ENCODE measurements at regions not wholly inside any gene's neighbourhood (a gene's known extent, or its start where the extent isn't known, plus 50 kb on each side); places are given as distances from the start of the nearest gene placed in this dataset.

- DNase-seq (ENCODE audit: low read depth) = no peak
- H3K4me3 ChIP-seq (ENCODE audit: low read depth, low read length) = no peak overlapping the region
Measured at GRCh38 chr1:209516771-209517680, 66.5 kb upstream of the CAMK1G start.

- no peak overlapping the region for H3K4me3 ChIP-seq (ENCODE audit: low read depth, low read length)
Measured at GRCh38 chr1:209517681-209518050, 65.8 kb upstream of the CAMK1G start.

DNA sequence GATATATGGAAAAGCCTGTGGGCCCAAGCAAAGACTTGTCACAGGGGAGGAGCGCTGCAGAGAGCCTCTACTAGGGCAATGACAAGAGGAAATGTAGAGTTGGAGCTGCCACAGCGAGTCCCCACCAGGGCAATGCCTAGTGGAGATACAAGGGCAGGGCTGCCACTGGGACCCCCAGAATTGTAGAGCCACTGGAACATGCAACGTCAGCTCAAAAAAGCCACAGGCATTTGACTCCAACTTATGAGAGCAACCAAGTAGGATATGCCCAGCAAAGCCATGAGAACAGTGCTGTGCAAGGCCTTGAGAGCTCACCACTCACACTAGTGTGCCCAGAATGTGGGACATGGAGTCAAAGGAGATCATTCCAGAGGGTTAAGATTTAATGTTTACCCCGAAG lies 63.7 kb upstream of the CAMK1G start:
- DNase-seq (ENCODE audit: low read depth) = no peak

More at GRCh38 chr1:209517681-209518050, 65.8 kb upstream of the CAMK1G start:
- no peak for DNase-seq (ENCODE audit: low read depth)

DNA sequence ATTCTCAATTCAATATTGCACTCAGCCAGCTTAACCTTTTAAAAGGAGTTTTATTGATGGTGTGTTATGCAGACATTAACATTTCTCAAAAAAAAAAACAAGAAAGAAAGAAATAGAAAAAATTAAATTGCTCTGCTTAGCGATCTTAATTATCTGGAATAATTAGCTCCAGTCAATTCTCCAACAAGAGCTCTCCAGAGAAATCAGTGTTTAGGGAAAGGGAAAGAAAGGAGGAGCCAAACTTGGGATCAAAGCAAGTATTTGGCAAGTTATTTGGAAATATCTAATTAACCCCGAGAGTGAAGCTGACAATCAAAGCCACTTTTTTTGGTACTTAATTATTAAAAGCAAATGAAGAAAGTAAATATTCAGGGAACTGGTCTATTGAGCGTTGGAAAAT lies 60.7 kb upstream of the CAMK1G start:
- no peak for DNase-seq (ENCODE audit: low read depth)
- H3K4me3 ChIP-seq (ENCODE audit: low read depth, low read length) = no peak overlapping the region

More for the DNA sequence above, 63.7 kb upstream of the CAMK1G start:
- H3K4me3 ChIP-seq (ENCODE audit: low read depth, low read length) = no peak overlapping the region

DNA sequence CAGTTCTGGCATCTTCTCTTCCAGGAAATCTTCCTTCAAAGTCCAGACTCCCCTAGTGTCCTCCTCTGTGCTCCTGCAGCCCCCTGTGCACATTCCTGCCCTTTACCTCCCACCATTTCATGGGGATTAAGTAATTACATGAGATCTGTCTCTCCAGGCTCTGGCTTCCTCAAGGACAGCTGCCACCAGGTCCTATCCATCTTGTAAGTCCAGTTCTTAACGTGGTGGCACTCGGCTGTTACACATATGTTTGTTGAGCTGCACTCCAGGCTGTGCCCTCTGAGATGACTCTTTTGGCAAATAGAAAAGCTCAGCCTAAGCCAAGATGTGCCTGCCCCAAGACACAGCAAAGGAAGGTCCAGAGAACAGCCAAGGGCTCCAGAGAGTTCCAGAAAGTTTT lies 57.4 kb upstream of the CAMK1G start:
- no peak for DNase-seq (ENCODE audit: low read depth)
- H3K4me3 ChIP-seq (ENCODE audit: low read depth, low read length) = no peak overlapping the region

GRCh38 chr1:209527372-209527771 lies 56.1 kb upstream of the CAMK1G start:
- H3K4me3 ChIP-seq (ENCODE audit: low read depth, low read length) = no peak overlapping the region
- DNase-seq (ENCODE audit: low read depth) = peak; percentile 64

GRCh38 chr1:209527993-209528717 lies 55.4 kb upstream of the CAMK1G start:
- peak; percentile 24 for DNase-seq (ENCODE audit: low read depth)

GRCh38 chr1:209529233-209529632 lies 54.3 kb upstream of the CAMK1G start:
- no peak overlapping the region for H3K4me3 ChIP-seq (ENCODE audit: low read depth, low read length)

More at GRCh38 chr1:209527993-209528717, 55.4 kb upstream of the CAMK1G start:
- no peak overlapping the region for H3K4me3 ChIP-seq (ENCODE audit: low read depth, low read length)

DNA sequence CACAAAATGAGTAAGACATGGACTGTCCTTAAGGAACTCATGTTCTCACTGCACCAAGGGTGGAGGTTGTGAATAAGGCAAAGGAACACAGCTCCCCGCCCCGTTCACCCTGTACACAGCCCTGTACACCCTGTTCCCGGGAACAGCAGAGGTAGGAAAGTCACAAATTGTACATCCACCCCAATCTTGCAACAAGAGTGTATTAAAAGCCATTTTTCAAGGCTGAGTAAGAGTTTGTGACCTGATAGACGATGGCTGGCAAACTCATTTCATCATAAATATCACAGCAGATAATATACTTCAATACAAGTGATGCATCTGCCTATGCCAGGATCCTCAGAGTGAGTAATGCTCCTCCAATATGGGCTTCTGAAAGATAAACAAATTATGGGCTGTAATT lies 52.5 kb upstream of the CAMK1G start:
- DNase-seq (ENCODE audit: low read depth) = peak; percentile 50
- no peak overlapping the region for H3K4me3 ChIP-seq (ENCODE audit: low read depth, low read length)

More at GRCh38 chr1:209529233-209529632, 54.3 kb upstream of the CAMK1G start:
- no peak for DNase-seq (ENCODE audit: low read depth)

DNA sequence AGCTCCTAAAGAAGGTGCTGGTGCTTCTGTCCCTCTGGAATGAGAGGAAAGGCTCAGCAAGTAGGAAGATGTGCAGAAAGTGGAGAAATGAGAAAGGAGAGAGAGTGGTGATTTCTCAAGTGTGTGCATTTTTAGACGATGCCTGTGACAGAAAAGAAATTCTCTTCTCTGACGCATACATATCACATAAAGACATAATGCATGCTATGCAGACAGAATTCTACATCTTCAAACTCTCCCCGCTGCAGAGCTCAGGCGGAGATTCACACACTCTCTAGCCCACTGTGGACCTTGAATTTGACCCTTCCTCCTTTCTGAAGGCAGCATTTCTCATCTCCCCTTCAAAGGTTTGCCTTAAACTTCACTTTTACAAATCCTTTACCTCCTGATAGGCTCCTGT lies 52.0 kb upstream of the CAMK1G start:
- no peak for DNase-seq (ENCODE audit: low read depth)

More for the DNA sequence above, 52.0 kb upstream of the CAMK1G start:
- no peak overlapping the region for H3K4me3 ChIP-seq (ENCODE audit: low read depth, low read length)
